Gastrocnemius medialis (tissue), 4 donors: ENCODE measurements at regions not wholly inside any gene's neighbourhood (a gene's known extent, or its start where the extent isn't known, plus 50 kb on each side); places are given as distances from the start of the nearest gene placed in this dataset.

Experiments
- POLR2A ChIP-seq, 2 donors: fragments of 450-650 bp; IDR thresholded peaks; one replicate each; pipeline ENCODE4 v1.6.1; 2017; ENCODE audit warnings: antibody characterized with exemption in 2 of 2, mild to moderate bottlenecking in 2 of 2, moderate library complexity in 2 of 2
- TF ChIP-seq, protein P1 (sequence below), 5 experiments: fragments of 450-650 bp in 3 of 5; fragments of 200-600 bp in 2 of 5; sonication (generic) in 2 of 5; IDR thresholded peaks in 4 of 5; conservative IDR thresholded peaks in 1 of 5; 1 replicate in 4 of 5; 2 replicates in 1 of 5; pipeline ENCODE4 v1.5.1; 2016 to 2019; ENCODE audit warnings: antibody characterized with exemption in 5 of 5, mild to moderate bottlenecking in 3 of 5, moderate library complexity in 3 of 5

DNA sequence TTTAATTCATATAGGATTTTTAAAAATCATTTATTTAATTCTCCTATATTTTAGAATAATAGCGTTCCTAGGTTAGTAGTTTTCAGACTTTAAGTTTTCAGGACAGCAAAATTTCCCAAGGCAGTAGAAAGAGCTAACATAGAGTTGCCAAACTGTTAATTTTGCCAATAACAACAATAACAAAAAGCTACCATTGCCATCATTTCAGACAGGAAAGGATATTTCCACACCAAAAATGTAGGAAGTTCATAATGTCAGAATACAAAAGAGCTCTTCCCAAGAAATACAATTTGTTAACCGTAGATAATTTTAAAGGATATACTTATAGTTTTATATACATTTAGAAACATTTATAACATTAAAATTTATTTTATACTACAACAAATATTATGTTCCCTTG lies 81.4 kb upstream of the EEA1 start:
- TF ChIP-seq, protein P1, sequence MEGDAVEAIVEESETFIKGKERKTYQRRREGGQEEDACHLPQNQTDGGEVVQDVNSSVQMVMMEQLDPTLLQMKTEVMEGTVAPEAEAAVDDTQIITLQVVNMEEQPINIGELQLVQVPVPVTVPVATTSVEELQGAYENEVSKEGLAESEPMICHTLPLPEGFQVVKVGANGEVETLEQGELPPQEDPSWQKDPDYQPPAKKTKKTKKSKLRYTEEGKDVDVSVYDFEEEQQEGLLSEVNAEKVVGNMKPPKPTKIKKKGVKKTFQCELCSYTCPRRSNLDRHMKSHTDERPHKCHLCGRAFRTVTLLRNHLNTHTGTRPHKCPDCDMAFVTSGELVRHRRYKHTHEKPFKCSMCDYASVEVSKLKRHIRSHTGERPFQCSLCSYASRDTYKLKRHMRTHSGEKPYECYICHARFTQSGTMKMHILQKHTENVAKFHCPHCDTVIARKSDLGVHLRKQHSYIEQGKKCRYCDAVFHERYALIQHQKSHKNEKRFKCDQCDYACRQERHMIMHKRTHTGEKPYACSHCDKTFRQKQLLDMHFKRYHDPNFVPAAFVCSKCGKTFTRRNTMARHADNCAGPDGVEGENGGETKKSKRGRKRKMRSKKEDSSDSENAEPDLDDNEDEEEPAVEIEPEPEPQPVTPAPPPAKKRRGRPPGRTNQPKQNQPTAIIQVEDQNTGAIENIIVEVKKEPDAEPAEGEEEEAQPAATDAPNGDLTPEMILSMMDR (IDR thresholded peaks at IDR 0.05 in 4 of 5, conservative IDR thresholded peaks at IDR 0.05 in 1 of 5) = no peak
- no peak for TF ChIP-seq POLR2A (IDR thresholded peaks at IDR 0.05)
